ENCODE measurements at regions not wholly inside any gene's neighbourhood (a gene's known extent, or its start where the extent isn't known, plus 50 kb on each side); places are given as distances from the start of the nearest gene placed in this dataset.

DNA sequence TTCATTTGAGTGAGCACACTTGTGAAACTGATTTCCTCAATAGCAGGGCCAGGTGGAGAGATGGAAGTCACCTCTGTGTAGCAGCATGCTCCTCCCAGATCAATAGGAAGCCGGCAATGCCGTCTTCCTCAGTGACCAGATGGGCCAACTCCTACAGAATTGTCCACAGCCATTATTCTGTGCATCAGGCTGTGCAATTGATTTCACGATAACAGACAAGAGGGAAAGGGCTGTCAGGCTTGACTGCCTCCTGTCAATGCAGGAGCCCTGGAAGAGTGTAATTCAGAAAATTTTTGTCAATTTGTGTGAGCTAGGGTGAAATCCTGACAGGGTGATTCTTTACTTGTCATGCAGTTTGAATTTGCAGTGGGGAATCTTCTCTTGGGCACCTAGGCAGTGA is 838.4 kb upstream of the NUDT12 start:
- WGBS = 87% methylated on average over 3 of the region's 3 CpGs
- DNase-seq (ENCODE audit: low spot score) = no peak
- Histone ChIP-seq H3K27me3 (replicated peaks; ENCODE audit: insufficient read depth) (no peaks in the 10 kb centered on the region), H3K27ac (no peak overlapping the region), H3K4me1 (replicated peaks) (no peaks in the 10 kb centered on the region), H3K36me3 (no peaks in the 10 kb centered on the region), H3K4me3 (no peak overlapping the region), H3K9me3 (no peaks in the 10 kb centered on the region)
- TF ChIP-seq, protein P1, sequence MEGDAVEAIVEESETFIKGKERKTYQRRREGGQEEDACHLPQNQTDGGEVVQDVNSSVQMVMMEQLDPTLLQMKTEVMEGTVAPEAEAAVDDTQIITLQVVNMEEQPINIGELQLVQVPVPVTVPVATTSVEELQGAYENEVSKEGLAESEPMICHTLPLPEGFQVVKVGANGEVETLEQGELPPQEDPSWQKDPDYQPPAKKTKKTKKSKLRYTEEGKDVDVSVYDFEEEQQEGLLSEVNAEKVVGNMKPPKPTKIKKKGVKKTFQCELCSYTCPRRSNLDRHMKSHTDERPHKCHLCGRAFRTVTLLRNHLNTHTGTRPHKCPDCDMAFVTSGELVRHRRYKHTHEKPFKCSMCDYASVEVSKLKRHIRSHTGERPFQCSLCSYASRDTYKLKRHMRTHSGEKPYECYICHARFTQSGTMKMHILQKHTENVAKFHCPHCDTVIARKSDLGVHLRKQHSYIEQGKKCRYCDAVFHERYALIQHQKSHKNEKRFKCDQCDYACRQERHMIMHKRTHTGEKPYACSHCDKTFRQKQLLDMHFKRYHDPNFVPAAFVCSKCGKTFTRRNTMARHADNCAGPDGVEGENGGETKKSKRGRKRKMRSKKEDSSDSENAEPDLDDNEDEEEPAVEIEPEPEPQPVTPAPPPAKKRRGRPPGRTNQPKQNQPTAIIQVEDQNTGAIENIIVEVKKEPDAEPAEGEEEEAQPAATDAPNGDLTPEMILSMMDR (IDR thresholded peaks at IDR 0.05) = no peak
- TF ChIP-seq POLR2AphosphoS5 (IDR thresholded peaks at IDR 0.05) (no peak), POLR2A (IDR thresholded peaks at IDR 0.05) (no peak)
- intact Hi-C loops (cut with DNase I) = no loop called here

DNA sequence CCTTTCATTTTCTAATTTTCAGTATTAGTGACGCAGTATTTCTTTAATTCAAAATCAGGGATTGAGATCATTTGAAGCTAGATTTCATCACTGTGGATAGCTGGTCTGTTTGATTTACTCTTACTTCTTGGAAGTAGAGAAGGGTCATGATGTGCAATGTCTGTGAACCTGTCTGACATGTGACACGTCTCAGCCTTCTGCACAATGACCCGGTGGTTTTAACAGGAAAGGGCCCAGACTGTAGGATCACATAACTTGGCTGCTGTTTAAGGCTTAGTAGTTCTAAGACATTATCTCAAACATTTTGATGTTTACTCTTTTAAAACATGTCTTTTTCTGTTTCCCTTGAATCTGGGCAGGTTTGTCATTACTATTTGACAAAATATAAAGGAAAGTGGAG is 823.3 kb upstream of the NUDT12 start:
- no peaks in the 10 kb centered on the region for H3K36me3 ChIP-seq
- no peaks in the 10 kb centered on the region for H3K9me3 ChIP-seq
- no peaks in the 10 kb centered on the region for H3K27me3 ChIP-seq (replicated peaks; ENCODE audit: insufficient read depth)
- intact Hi-C loops (cut with DNase I) = no loop called here
- no peak for DNase-seq (ENCODE audit: low spot score)
- 32% methylated on average over 3 of the region's 3 CpGs for WGBS
- no peak for TF ChIP-seq POLR2AphosphoS5 (IDR thresholded peaks at IDR 0.05)
- no peak for TF ChIP-seq POLR2A (IDR thresholded peaks at IDR 0.05)
- TF ChIP-seq, protein P1 (IDR thresholded peaks at IDR 0.05) = no peak
- no peak overlapping the region for H3K27ac ChIP-seq
- H3K4me3 ChIP-seq = no peak overlapping the region
- H3K4me1 ChIP-seq (replicated peaks) = no peaks in the 10 kb centered on the region

DNA sequence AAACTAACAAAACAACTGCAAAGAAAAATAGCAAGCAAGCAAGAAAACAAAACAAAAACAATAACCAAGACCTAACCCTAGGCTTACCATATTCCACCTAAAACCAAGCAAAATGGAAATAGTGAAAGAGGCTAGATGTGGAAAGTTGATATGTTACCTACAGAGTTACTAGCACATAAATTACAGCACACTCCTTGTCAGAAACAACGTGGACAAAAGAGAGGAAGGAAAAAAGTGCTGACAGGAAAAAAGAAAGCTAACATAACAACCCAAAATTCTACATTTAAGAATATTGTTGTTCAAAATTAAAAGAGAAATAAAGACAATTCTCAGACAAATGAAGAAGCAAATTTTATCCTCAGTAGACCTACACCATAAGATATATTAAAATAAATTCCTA is 812.8 kb upstream of the NUDT12 start:
- intact Hi-C loops (cut with DNase I) = no loop called here
- WGBS = 4% methylated on average over 1 of the region's 1 CpG
- no peaks in the 10 kb centered on the region for H3K27me3 ChIP-seq (replicated peaks; ENCODE audit: insufficient read depth)

DNA sequence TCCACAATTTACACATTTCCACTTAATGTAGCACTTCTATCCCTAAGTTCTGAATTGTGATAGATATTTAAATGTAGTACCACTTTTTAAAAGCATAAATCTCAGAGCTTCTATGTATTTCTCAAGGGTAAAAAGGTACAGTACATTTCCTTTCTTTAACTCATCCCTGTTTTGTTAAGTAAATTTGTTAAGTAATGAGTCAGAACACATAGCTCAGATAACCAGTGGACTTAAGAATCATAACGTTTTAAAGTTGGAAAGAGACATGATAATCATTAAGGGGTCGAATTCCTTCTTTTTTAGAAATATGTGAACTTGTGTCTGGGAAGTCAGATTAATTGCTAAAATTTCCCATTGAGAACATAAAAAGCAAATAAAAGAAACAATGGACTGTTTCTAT is 810.2 kb upstream of the NUDT12 start:
- WGBS = 31% methylated on average over 2 of the region's 2 CpGs
- intact Hi-C loops (cut with DNase I) = no loop called here
- DNase-seq (ENCODE audit: low spot score) = no peak
- TF ChIP-seq POLR2A (IDR thresholded peaks at IDR 0.05) (no peak), POLR2AphosphoS5 (IDR thresholded peaks at IDR 0.05) (no peak)
- TF ChIP-seq, protein P1 (IDR thresholded peaks at IDR 0.05) = no peak
- no peak overlapping the region for H3K4me3 ChIP-seq
- H3K27me3 ChIP-seq (replicated peaks; ENCODE audit: insufficient read depth) = no peaks in the 10 kb centered on the region
- H3K4me1 ChIP-seq (replicated peaks) = no peaks in the 10 kb centered on the region
- no peaks in the 10 kb centered on the region for H3K36me3 ChIP-seq
- H3K27ac ChIP-seq = no peak overlapping the region
- no peaks in the 10 kb centered on the region for H3K9me3 ChIP-seq

More for the DNA sequence above, 812.8 kb upstream of the NUDT12 start:
- no peak overlapping the region for H3K27ac ChIP-seq
- TF ChIP-seq POLR2AphosphoS5 (IDR thresholded peaks at IDR 0.05) = no peak
- TF ChIP-seq, protein P1 (IDR thresholded peaks at IDR 0.05) = no peak
- TF ChIP-seq POLR2A (IDR thresholded peaks at IDR 0.05) = no peak
- H3K36me3 ChIP-seq = no peaks in the 10 kb centered on the region
- no peak for DNase-seq (ENCODE audit: low spot score)
- H3K4me1 ChIP-seq (replicated peaks) = no peaks in the 10 kb centered on the region
- H3K9me3 ChIP-seq = no peaks in the 10 kb centered on the region
- H3K4me3 ChIP-seq = no peak overlapping the region

DNA sequence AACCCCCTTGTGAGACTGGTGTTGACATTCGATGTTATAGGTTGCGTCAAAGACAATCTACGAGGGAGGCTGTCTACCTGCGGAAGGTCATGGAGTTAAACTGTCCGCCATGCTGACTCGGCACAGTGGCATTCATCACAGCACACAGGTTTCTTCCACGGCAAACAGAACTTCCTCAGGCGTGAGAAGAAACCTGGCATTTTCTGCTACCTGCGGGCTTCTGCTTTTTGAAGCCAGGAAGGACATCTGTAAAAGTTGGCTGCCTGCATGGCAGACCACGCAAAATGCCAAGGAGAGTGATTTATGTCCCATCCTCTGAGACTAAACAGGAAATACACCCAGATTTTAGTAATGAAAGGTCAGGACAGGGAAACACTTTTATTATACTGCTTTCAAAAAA is 809.8 kb upstream of the NUDT12 start:
- H3K4me1 ChIP-seq (replicated peaks) = no peaks in the 10 kb centered on the region
- TF ChIP-seq POLR2A (IDR thresholded peaks at IDR 0.05) = no peak
- TF ChIP-seq, protein P1 (IDR thresholded peaks at IDR 0.05) = no peak
- TF ChIP-seq POLR2AphosphoS5 (IDR thresholded peaks at IDR 0.05) = no peak
- H3K9me3 ChIP-seq = no peaks in the 10 kb centered on the region
- 66% methylated on average over 10 of the region's 10 CpGs for WGBS
- H3K27ac ChIP-seq = no peak overlapping the region
- intact Hi-C loops (cut with DNase I) = no loop called here
- H3K27me3 ChIP-seq (replicated peaks; ENCODE audit: insufficient read depth) = no peaks in the 10 kb centered on the region
- no peak overlapping the region for H3K4me3 ChIP-seq
- no peak for DNase-seq (ENCODE audit: low spot score)
- H3K36me3 ChIP-seq = no peaks in the 10 kb centered on the region
